NCI-H226 (cell line): ENCODE measurements at regions not wholly inside any gene's neighbourhood (a gene's known extent, or its start where the extent isn't known, plus 50 kb on each side); places are given as distances from the start of the nearest gene placed in this dataset.
"Not testable (repeated sequence)": the region's sequence is repeated elsewhere in the genome, so short reads cannot be mapped to it uniquely, and the experiment has no call there.

Source experiments
- DNase-seq: peaks from one replicate; pipeline ENCODE4 v3.0.0-alpha.2; 2015

DNA sequence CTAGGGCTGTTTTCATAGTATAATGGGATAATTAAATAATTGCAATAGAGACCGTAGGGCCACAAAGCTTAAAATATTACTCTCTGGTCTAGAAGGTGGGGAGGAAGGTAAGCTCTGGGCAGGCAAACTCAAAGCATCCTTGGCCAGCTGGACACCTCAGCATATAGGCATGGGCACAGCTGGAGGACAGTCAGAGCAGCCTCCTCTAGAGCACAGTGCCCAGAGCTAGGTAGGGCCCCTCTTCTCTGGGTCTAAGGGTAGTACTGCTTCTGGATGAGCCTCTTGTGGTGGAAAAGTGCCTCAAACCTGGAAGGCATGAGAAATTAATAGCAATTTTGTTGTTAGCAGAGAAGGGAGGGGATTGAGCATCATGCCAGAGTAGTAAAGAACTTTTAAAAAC, 116.9 kb upstream of the FOXN2 start:
- DNase-seq: no peak

DNA sequence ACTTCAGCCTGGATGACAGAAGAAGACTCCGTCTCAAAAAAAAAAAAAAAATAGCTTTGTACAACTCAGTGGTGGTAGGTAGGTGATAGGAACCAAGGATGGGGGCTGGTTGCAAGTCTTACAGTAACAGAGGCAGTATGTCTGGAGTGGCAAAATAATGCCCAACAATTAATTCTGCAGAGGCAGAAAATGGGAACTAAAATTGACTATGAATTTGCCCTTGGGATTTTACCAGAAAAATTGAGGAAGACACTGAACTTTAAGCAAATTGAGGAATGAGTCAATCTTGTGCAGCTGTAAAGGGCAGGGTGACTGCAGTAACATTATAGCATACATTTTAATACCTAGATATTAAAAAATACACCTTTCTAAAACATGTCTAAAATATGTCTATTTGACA, 116.1 kb upstream of the FOXN2 start:
- DNase-seq: no peak

DNA sequence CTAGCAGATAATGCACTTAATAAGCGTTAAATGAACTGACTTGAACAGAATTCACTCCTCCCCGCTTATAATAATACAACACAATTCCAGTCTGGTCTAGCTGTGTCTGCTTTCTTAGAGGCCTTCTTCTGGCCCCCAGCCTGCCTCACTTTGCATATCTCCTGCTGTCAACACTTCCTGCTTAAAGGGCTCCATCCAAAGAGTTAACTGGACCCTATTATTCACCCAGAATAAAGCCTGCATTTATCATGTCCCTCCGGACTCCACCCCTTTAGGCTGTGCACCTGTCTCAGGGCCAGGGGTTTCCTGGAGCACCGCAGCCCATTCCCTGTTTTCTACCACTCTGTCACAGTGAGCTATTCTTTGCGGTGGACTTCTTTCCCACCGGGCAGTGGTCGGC, 115.4 kb upstream of the FOXN2 start:
- DNase-seq: no peak

- DNase-seq: no peak
Measured at GRCh38 chr2:48200620-48201293, 113.7 kb upstream of the FOXN2 start.

DNA sequence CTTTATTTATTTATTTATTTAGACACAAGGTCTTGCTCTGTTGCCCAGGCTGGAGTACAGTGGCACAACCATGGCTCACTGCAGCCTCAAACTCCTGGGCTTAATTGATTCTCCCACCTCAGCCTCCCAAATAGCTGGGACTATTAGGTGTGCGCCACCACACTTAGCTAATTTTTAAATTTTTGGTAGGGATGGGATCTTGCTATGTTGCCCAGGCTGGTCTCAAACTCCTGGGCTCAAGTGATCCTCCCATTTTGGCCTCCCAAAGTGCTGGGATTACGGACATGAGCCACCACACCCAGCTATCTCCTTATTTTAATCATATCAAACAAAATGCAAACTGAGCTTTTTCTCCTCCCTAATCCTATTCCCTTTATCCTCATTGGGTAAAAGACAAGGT, 113.0 kb upstream of the FOXN2 start:
- not testable (repeated sequence) for DNase-seq

DNA sequence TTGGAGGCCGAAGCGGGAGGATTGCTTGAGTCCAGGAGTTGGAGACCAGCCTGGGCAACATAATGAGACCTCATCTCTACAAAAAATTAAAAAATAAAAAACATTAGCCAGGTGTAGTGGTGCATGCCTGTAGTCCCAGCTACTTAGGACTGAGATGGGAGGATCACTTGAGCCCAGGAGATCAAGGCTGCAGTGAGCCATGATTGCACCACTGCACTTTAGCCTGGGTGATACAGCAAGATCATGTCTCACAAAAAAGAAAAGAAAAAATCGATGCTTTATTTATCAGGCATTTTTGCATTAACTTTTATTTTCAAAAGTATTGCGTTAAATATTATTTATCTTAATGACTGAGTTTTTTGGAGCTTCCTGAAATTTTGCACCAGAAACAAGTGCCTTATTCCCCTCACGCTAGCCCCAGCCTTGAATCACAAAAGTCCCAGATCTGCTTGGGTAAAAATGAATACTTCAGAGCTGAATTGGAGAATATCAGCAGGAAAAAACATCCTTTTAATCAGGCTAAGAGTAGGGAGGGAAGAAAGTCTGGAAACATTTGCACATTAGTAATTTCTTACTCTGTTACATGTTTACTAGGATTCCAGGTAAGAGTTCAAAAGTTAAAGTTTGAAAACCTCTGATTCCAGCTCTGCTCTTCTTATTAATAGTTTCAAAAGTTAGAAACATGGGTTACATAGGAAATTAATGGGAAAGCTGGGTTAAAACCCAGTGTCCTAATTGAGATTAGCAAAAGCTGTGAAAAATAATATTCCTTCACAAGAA, 111.4 kb upstream of the FOXN2 start:
- DNase-seq: no peak

GRCh38 chr2:48203668-48204067, 110.8 kb upstream of the FOXN2 start:
- no peak for DNase-seq

DNA sequence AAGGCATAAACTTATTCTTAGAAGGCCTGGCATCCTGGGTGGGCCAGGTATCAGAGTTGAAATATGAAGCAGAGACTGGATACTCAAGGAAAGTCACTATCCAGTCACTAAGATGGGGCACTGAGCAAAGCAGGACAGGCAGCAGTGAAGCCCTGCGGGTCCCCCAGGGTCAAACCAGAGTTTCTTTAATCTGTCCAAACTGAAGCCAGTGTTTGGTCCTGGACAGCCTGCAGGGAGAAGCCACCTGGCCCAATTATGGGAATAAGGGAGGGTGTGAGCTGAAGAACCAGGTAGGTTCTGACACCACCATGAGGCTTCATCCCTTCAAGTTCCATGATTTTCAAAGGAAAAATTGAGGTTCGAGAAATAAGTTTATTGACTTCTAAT, 109.7 kb upstream of the FOXN2 start:
- DNase-seq: no peak

DNA sequence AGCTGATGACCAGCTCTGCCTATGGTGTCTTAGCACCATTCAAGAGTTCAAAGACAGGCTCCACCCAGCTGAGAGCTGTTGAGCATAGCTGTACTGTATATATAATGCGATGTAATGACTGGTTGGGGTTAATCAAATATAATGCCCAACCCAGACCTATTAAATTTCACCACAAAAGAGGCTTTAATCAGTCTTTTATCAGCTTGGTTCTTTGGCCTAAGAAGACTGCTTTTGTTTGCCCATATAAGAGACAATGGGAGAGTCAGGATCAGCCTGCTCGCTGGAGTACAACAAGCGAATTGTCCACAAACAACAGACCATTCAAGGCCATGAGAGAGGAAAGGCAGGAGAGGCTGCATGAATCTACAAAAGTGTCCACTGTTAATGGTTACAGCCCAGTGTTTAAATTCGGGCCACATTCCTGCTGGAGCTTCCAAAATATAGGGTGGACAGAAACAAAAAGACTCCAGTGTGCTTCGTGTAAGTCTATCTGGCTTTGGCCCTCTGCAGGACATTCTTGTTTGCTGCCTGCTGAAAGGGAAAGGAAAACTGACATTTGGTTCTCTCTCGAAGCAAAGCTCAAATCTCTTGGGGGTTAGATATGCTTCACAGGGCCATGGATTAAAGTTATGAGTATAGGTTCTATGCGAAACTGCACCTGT, 109.2 kb upstream of the FOXN2 start:
- no peak for DNase-seq

- not testable (repeated sequence) for DNase-seq
Measured at GRCh38 chr2:48206056-48206656, 108.3 kb upstream of the FOXN2 start.

DNA sequence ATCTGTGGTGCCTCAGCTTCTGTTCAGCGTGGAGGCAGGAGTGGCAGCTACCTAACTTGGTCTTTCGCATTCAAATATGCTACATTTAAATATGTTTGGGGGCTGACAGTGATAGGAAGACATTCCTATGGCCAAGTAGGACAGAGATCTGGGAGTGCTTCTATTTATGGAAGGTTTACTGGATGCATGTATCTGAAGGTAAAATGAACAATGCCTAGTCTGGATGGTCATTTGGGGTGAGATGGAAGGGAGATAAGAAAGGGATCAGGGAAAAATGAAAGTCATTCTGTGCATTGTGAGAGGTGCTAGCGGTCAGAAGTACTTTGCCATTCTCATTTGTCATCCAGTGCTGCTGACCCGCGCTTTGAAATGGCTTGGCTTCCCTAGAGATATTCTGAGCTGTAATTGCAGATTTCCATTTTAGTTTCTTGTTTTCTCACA, 107.3 kb upstream of the FOXN2 start:
- DNase-seq: no peak

GRCh38 chr2:48207851-48208250, 106.6 kb upstream of the FOXN2 start:
- no peak for DNase-seq

GRCh38 chr2:48209214-48209885, 105.1 kb upstream of the FOXN2 start:
- DNase-seq: peak; percentile 70

DNA sequence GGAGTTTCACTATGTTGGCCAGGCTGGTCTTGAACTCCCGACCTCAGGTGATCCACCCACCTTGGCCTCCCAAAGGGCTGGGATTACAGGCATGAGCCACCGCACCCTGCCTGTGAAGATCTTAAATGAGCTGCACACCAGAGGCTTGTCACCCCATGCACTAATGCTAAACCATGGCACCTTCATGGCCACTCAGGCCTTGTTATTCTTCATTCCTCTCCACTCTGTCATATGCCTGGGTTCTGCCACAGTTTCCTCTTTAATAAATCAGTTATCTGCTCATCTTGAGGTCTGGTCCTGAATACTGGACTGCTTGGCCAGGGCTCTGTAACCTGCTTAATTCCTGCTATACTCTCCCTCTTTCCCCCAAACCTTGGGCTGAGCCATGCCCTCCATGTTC, 104.3 kb upstream of the FOXN2 start:
- DNase-seq: no peak

DNA sequence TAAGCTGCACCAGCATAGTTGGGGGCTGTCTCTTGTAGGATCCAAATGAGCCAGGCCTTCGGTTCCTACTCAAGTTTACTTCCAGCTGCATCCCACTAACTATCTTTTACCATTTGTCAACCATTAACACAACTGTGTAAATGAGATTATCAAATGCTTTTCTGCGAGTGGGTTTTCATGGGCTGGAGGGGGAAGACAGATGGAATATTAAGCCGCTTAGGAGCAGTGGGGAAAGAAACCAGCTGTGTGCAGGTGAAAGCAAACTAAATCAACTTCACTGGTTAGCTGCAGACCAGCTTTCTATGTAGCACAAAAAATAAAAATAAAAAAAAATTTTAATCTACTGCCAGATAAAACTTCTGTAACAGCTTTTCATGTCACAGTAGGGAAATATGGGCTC, 100.8 kb upstream of the FOXN2 start:
- no peak for DNase-seq

- DNase-seq: no peak
Measured at GRCh38 chr2:48218169-48218568, 96.3 kb upstream of the FOXN2 start.

DNA sequence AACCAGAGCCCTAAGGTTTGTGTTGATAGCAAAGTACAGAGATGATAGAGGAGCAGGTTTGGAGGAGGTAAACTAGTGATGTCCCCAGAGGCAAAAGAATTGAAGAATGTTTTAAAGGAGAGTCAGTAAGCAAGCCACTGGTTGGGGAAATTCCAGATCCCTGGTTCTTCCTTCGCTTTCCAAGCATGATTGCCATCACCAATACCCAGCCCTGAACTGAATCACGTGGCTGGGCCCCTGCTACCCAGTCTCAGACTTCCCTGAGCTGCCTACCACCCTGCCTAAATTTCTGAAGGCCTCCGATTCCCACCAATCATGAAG, 95.3 kb upstream of the FOXN2 start:
- no peak for DNase-seq

DNA sequence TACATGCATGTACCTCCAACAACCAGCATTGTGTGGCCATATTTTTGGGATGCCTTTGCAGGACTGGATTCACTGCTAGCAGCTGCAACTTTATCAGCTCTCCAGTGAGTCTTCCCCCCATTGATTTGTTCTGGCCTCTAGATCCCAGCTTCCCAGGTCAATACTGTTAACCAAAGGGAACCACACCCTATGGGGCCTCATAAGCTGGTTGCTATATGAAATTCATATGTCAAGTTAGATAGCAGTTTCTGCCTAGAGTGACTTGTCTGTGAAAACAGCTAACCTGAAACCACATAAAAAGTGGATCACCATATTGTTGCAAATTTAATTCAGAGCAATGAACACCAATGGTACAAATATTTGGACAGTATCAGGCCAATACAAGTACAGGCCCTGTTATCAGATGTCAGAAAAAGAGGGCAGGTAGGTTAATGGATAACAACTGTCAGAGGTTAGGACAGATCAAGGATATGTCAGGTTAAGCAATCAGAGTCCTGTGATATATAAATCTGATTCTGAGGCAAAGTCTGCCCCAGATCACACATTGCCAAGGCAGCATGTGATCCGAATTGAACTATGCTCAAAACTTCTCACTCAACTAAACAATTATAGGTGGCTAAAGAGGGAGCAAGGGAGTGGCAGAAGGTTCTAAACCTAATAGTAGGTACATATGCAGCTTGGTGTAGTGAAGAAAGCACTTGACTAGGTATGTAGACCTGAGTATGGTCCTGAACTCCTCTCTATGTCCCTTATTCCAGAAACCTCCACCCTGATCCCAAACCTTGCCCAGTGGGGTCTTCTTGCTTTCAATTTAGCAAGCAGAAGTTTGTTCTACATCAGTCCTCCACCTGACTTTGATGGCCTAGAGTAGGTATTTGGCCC, 94.7 kb upstream of the FOXN2 start:
- no peak for DNase-seq

GRCh38 chr2:48220501-48220900, 94.0 kb upstream of the FOXN2 start:
- no peak for DNase-seq

DNA sequence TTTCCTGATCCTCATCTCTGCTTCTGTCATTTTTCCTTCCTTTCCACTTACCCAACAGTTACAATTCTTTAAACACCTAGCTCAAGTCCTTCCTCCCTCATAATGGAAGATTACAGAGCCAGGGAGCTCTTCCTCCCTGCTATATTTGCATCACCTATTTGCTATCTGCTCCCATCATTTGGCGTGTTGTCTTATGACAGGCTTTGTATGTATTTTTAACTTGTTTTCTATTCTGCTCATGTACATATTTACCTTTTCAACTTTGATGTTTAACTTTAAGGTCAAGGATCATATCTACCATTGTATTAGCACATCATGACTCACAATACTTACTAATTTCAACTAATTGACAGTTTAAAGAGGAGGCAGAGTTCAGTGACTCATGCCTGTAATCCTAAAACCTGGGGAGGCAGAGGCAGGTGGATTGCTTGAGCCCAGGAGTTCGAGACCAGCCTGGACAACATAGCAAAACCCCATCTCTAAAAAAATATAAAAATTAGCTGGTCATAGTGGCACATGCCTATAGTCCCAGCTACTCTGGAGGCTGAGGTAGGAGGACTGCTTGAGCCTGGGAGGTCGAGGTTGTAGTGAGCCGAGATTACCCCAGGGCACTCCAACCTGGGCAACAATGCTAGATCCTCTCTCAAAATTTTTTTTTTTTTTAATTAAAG, 92.5 kb upstream of the FOXN2 start:
- DNase-seq: no peak

- DNase-seq: no peak
Measured at GRCh38 chr2:48227617-48228344, 86.7 kb upstream of the FOXN2 start.
